ENCODE measurements at regions not wholly inside any gene's neighbourhood (a gene's known extent, or its start where the extent isn't known, plus 50 kb on each side); places are given as distances from the start of the nearest gene placed in this dataset.

DNA sequence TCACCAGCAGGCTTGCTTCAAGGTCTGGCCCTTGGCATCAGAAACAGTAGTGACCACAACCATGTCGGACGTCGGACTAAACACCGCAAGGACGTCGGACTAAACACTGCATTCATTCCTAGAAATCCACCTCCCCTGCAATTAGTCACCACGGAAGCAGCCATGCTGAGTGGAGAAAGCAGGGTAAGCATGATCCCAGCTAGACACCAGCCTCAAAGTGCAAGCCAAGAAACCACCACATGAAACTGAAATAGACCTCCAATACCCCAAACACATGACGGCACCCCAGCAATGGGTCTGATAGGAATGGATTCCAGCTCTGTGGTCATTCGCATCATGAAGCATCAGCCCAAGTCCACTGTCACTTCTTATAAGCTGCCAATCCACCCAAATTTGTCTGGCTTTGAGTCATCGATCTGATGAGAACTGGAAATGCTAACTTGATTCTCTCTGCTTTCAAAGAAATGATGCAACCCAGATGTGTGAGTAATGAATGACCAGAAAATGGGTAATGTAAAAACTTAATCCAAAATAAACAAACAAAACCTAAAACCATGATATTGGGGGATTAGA, 348.3 kb upstream of the TMCO5A start:
- no peak for DNase-seq

DNA sequence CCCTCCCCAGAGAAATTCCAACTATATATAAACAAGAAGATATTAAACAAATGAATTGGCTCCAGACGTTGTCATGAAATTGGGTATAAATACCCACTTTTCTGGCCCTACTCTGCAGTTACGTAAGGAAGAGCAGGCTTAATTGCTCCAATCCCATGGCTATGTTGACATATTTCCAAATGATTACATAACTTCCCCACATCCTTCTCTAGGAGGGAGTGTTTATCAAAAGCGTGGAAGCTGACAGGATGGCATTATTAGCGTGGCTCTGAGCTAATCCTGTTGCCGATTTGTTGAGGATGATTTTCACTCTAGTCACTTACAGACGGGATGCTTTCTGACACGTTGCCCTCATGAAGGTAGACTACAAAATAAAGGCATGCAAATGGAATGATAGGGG, 347.5 kb upstream of the TMCO5A start:
- no peak for DNase-seq

DNA sequence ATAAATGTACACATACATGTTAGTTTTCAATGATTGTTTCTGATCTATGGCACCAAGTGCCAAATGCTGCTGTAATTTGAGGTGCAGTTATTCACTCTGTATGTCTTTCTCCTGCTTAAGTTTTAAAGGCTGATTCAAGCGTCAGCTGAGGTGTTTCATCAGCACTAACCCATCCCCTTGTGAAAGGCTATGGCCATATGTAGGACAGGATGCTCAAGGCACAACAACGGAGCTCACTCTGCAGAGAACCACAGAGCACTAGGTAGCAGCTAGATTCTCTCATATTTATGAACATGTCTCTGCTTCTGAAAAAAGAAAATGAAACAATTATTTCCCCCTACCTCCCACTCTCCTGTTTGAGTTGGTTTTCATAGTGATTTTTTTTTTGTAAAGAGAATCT, 340.0 kb upstream of the TMCO5A start:
- DNase-seq, result no peak

DNA sequence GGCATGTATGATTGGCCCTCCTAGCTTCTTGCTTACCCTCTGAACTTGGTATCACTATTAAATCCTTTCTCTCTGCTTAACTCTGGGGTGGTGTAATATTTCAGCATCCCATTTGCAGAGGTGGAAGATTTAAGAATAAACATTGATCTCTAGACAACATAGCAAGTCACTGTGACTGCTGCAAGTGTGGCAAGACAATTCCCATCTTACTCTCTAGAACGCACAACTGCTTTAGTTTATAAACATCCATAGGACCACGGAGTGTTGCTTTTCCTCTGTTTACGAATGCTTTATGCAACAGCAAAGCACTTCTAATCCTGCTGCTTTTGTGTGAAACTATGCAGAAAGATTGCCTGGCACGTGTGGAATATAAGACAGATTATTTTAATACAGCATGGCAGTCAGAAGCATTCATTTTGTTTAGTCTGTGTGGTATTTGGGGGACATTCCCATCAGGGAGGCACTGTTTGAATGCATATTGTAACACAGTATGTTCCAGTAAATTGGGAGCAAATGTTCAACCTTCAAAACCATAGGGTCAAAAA, 338.9 kb upstream of the TMCO5A start:
- DNase-seq, result no peak

DNA sequence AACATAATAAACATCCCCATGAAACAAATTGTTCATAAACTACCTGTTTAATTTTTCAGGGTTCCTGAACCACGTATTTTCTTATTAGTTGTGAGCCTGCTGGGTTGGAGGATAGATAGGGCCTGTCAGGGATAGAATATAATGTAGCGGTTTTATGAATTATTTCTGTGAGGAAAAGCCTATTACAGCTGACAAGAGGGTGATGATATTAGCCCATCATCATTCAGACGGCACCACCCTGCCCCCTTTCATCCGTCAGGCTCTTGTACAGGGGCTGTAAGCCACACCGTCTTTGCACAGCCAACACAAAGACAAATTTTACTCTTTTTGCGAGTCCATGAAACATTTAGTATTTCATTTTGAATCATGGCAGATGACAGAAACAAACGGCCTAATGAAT, 335.3 kb upstream of the TMCO5A start:
- no peak for DNase-seq

DNA sequence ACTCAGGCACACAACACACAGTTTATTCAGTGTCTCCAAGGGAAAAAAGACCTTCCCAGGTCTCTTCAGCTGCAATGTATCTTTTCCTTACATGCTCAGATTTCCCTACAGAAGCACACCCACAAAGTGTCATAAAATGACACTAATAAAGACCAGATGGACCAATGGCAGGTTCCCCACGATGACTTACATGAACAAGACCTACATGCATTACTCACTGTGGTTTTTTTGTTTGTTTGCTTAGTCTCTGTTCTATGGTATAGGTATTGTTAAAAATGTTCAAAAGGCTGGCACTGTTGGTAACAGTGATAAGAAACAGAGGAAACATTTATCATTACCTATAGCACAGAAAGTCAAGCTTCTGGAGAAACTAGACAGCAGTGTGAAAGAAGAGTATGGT, 318.2 kb upstream of the TMCO5A start:
- DNase-seq, result no peak

DNA sequence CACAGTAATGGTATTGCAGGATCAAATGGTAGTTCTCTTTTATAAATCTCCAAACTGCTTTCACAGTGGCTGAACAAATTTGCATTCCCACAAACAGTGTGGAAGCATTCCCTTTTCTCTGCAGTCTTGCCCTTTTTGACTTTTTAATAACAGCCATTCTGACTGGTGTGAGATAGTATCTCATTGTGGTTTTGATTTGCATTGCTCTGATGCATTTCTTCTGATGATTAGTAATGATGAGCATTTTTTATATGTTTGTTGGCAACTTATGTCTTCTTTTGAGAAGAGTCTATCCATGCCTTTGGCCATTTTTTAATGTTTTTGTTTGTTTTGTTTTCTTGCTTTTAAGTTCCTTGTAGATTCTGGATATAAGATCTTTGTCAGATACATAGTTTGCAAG, 316.1 kb upstream of the TMCO5A start:
- no peak for DNase-seq

DNA sequence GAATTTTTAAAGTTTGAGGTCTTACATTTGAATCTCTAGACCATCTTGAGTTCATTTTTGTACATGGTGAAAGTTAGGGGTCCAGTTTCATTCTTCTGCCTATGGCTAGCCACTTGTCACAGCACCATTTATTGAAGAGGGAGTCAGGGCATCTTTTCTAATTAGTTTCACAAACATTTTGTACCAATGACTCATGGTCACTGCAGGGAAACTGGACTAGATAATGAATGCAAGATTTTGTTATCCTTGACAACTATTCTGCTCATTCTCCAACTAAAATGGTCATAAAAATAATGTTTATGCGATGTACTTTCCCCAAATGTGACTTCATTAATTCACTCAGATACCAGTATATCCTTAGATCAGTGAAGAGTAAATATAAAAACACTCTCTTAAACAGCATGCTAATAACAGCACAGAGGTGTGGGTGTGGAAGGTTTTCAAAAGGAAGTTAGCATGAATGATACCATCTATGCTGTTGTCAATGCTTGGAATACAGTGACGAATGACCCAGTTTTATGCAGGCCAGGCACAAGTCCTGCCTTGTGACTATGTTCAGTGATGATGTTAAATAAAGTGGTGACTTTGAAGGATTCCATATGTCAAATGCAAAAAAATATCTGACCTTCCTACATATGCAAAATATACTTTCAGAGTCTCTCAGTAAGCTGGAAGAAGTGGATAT, 314.9 kb upstream of the TMCO5A start:
- DNase-seq, result no peak

DNA sequence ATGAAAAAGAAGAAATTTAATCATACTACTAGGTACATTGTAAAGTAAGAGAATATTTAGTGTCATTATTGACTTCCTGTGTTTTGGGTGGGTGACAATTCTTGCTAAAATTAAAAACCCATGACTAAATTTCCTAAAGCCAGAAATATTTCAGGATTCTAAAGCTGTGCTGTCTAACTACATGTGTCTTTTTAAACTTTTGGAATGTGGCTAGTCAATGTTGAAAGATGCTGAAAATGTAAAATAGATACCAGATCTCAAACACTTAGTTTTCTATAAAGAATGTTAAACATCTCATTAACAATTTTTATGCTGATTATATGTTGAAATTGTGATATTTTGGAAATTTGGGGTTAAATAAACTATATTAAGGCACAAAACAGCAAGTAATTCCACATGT, 308.9 kb upstream of the TMCO5A start:
- DNase-seq, result no peak

DNA sequence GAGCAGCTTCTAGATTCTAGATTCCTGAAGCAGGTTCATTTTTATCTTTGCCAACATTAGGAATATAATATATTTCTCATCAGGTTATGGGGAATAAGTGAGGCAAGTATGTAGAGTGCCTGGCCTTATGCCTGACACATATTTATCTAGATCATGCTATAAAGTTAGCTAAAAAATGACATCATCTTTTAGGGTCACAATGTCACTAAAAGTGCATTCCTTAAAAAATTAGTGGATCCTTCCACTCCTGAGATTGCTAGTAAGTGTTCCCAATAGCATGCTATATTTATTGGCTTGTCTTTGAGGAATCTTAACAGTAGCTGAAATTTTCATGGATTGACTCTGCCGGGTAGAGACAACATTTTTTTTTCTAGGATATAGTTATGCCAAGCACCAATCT, 305.9 kb upstream of the TMCO5A start:
- no peak for DNase-seq

DNA sequence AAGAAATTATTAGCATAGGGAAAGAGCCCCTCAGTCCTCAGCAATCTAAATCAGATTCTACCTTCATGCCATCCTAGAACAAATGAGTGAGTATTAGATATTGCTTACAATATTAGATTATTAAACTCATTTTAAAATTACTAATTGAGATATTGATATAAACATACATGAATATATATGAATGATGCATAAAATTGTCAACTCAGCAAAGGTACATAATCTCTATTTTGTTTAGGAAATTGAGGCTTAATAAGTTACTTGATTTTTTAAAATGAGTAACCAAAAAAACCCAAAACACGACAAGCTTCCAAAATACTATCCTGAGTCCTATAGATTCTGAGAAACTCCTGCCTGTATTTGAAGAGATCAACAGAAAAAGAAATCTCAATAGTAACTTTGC, 297.7 kb upstream of the TMCO5A start:
- no peak for DNase-seq

DNA sequence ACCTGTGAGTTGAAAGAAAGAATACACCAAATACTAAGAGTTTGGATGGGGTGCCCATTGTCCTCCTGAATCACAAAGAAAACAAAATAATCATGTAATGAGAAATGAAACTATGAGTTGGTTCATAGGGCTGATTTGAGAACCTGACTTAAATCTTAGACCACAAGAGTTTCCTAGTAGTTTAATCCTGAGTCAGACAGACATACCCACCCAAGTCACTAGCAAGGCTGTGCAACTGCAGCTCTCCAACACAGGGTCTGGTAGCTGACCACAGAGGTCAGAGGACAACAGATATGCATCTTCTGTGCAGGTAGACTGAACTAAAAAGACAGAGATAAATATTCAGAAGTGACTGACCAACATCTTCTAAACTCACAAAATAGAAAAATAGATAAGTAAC, 296.3 kb upstream of the TMCO5A start:
- no peak for DNase-seq

DNA sequence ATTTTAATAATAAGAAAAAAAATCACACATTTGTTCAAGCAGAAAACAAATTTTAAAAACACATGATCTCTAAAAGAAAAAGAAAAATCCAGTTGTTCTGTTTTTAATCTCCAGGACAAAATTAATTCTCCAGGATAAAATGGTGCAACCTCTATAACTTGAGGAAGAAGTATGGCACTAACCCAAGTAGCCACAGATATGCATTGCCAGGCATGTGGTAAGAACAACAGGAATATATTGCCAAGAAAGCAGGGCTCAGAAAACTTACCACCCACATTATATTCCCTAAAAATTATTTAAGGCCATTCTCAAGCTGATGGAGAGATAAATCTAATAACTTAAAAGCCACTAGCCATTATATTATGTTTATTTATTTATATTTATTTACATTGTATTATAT, 295.7 kb upstream of the TMCO5A start:
- no peak for DNase-seq

DNA sequence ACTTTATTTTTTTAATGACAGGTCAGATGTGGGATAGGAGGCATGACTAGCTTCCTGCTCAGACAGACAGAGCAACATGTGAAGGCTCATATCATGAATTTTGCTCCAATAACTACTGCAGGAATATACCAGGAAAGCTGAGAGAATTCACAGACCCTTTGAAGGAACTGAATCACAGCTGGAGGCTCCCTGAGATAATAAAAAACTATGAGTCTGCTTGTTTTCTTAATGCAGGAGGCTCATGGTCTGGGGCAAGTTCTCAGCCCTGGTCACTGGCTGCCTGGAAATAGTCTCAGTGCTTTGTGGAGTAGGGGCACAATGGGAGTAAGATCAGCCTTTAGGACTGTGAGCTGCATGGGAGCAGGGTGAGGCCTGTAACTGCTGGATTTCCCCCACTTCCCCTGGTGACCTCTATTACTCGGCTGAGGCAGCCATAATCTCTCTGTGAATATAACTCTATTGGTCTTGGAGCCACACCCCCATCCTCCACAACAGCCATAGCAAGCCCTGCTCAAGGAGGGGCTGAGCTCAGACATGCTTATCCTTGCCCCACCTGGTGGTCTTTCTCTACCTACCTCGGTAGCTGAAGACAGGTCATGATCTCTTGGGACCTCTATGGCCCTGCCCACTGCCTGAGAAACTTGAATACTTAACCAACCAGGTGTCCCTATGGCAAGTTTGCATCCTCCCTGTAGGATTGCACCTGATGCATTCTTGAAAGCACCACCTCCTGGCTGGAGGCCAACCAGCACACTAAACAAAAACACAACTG, 281.6 kb upstream of the TMCO5A start:
- no peak for DNase-seq

DNA sequence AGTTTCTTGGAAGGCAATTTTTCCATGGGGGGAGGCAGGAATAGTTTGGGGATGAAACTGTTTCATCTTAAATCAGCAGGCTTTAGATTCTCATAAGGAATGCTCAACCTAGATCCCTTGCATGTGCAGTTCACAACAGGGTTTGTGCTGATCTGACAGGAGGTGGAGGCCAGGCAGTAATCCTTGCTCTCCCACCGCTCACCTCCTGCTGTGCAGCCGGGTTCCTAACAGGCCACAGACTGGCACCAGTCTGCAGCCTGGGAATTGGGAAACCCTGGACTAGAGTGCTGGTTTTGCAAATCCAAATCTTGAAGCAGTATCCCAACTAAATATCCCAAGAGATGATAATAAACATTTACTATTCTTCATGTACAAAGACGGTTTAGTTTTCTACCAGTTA, 256.3 kb upstream of the TMCO5A start:
- no peak for DNase-seq

DNA sequence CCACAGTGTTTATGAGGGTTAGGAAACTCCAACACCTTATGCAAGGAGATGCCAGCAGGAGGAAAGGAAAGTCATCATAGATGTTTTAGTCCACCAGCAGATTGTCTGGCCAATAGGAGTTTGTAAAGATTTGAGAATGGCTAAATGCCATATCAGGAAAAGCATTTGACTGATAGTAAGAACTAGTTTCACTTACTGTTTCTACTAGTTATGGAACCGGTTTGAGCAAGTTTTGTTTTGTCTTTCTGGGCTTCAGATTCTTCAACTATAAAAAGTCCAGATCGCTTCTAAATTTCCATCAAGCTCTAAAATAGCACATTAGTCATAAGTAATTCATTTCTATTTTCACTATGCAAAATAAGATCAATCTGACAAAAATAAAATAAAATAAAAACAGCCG, 254.8 kb upstream of the TMCO5A start:
- DNase-seq, result no peak

DNA sequence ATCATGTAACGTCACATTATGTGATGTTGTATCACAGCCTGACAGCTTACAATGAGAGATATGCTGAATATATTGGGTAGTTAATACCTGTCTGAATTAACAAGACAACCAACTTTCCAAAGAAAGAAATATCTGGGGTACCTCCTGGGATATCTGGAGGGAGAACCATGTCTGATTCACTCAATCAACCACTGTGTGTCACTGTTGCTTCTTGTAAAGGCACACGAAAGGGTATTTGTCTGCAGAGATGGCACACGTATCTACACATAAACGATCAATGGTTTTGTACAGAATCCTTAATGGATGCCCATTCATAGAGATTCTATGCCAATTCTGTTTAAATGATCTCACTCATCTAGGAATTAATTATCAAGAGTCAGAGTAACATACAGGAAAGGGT, 252.1 kb upstream of the TMCO5A start:
- DNase-seq, result no peak

DNA sequence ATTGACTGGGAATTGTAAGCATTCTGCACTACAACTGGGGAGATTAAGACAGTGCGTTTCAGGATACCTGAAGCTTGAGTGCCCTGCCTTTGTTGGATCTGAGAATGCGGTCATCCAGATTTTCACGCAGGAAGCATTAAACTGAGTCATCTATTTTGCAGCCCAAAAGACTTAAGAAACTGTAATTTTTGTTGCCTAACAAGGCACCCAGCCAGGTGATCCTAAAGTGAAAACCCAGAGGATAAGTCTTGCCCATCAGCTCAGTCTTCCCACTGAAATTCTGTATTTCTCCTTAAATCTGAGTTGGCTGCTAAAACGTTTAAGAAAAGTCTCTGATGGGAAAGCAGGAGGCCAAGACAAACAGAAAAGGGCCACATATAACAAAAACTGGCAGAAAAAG, 242.5 kb upstream of the TMCO5A start:
- no peak for DNase-seq

DNA sequence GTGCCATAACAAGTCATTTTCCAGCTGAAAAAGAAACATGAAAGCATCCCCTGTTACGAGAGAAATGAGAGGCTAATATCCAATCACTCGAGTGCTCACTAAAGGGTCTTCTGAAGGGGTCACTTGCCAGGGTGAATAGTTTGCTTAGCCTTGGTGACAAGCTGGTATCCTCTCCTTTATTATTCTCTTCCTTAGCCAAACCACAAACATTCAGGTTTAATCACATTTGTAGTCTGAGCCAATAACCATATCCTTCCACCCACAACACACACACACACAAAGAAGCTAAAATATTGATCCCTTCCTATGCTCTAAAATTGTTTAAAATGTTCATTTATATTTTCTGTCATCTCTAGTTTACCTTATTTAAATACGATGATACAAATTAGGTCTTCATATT, 240.5 kb upstream of the TMCO5A start:
- no peak for DNase-seq

DNA sequence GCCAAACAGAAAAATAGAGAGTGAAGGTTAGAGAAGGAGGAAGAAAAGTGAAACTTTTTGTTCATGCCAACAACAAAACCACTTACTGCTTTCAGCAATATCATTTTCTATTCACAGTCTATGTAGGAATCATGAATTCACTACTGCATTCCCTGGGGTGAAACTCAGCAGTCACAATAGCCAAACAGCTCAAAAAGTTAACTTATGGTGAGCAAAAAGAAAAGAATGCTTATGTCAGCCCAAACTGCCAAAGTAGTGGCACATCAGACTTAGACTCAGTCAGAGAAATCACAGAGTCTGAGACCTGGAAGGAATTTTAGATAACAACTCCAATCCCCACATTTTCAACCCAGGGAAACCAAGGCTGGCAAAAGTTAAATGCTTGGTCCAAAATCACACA, 238.7 kb upstream of the TMCO5A start:
- DNase-seq, result no peak

DNA sequence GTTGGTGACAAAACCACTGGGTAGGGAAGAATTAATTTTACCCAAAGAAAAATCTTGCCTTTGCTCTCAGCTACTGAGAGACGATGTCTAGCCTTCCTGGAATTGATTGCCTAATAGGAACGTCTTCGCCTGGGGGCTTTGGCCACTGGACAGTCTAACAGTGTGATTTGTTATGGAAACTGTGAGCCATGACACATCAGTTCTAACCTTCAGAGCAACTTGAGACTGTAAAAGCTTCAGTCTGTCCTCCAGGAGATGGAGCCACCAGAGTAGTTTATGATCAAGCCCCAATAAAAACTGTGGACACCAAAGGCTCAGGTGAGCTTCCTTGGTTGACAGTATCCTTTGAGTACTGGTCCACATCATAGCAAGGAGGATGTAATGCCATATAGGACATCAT, 235.8 kb upstream of the TMCO5A start:
- no peak for DNase-seq

DNA sequence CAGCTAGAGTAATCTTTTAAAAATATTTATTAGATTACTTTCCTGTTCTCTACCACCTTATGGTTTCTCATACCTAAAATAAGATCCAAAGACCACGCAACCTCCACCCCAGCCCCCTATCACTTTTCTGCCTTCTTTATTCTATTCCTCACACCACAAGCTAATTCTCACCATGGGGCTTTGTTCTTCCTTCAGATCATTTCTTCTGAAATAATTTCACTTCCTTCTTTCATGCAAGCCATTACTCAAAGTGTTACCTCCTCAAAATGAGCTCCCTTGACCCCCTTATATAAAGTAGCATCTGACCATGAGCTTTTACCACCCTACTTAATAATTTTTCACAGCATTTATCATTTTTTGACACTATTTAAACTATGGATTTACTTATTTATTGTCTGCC, 233.2 kb upstream of the TMCO5A start:
- DNase-seq, result no peak

DNA sequence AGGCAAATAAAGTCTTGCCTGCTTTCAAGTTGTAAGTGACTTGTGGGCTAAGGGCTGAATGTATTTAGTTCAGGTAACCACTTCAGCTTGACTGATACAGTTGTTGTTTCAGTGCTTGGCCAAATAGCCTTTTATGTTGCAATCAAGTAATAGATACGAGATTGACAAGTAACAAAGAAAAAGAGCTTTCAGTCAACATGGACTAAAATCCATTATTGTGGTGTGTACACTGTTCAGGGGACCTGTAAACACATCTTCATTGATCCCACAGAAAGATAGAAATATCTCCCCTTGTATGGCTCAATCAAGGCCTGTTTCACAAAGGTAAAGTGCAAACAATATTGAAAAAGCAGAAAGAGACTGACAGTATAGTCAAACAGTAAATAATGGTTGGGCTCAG, 224.8 kb upstream of the TMCO5A start:
- DNase-seq, result no peak

DNA sequence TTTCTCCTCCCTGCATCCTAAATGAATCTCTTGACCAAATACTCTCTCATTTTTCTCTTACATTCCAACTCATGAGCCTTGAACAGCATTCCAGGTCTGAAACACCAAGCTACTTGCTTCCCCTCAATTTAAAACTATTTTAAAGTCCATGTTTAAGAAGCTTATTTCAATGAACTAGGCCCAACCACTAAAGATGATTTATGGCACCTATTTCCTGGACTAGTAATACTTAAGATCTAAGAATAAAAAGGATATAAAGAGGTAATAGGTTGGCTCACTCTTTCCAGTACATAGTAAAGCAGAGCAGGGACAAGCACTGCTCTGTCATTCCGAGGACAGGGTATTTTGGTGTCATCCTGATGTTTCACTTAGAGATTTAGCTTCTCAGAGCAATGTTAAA, 219.3 kb upstream of the TMCO5A start:
- no peak for DNase-seq
